ENCODE measurements at regions not wholly inside any gene's neighbourhood (a gene's known extent, or its start where the extent isn't known, plus 50 kb on each side); places are given as distances from the start of the nearest gene placed in this dataset.

DNA sequence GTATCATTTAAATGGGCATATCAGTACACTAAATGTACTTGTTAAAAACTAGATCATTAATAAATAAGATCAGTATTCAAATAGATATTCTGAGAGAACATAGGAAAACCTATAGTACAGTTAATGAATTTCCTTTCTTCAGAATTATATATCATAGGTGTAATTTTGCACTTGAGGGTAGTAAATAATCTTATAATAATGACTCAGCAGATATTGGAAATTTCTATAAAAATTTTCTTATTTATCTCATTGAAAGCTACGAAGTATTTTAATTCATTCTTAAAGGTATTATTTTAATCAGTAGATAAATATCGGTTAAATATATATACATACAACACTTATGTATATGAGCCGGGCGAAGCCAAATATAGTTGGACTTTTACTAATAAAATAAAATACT lies 300.9 kb upstream of the SOX2 start:
- TF ChIP-seq POLR2AphosphoS5 (IDR thresholded peaks at IDR 0.05; ENCODE audit: low read depth, low read length) (no peak), TAF1 (IDR thresholded peaks at IDR 0.05; ENCODE audit: borderline replicate concordance, insufficient read depth, low read length) (no peak), SIN3A (IDR thresholded peaks at IDR 0.05; ENCODE audit: borderline replicate concordance, insufficient read depth, low read length) (no peak), FOXP2 (optimal IDR thresholded peaks at IDR 0.05; ENCODE audit: borderline replicate concordance, extremely low read depth, extremely low read length, insufficient read depth) (no peak)
- TF ChIP-seq, protein P1, sequence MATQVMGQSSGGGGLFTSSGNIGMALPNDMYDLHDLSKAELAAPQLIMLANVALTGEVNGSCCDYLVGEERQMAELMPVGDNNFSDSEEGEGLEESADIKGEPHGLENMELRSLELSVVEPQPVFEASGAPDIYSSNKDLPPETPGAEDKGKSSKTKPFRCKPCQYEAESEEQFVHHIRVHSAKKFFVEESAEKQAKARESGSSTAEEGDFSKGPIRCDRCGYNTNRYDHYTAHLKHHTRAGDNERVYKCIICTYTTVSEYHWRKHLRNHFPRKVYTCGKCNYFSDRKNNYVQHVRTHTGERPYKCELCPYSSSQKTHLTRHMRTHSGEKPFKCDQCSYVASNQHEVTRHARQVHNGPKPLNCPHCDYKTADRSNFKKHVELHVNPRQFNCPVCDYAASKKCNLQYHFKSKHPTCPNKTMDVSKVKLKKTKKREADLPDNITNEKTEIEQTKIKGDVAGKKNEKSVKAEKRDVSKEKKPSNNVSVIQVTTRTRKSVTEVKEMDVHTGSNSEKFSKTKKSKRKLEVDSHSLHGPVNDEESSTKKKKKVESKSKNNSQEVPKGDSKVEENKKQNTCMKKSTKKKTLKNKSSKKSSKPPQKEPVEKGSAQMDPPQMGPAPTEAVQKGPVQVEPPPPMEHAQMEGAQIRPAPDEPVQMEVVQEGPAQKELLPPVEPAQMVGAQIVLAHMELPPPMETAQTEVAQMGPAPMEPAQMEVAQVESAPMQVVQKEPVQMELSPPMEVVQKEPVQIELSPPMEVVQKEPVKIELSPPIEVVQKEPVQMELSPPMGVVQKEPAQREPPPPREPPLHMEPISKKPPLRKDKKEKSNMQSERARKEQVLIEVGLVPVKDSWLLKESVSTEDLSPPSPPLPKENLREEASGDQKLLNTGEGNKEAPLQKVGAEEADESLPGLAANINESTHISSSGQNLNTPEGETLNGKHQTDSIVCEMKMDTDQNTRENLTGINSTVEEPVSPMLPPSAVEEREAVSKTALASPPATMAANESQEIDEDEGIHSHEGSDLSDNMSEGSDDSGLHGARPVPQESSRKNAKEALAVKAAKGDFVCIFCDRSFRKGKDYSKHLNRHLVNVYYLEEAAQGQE (IDR thresholded peaks at IDR 0.05; ENCODE audit: insufficient read depth in 1 of 2, low read depth in 2 of 2, low read length in 2 of 2) = no peak

DNA sequence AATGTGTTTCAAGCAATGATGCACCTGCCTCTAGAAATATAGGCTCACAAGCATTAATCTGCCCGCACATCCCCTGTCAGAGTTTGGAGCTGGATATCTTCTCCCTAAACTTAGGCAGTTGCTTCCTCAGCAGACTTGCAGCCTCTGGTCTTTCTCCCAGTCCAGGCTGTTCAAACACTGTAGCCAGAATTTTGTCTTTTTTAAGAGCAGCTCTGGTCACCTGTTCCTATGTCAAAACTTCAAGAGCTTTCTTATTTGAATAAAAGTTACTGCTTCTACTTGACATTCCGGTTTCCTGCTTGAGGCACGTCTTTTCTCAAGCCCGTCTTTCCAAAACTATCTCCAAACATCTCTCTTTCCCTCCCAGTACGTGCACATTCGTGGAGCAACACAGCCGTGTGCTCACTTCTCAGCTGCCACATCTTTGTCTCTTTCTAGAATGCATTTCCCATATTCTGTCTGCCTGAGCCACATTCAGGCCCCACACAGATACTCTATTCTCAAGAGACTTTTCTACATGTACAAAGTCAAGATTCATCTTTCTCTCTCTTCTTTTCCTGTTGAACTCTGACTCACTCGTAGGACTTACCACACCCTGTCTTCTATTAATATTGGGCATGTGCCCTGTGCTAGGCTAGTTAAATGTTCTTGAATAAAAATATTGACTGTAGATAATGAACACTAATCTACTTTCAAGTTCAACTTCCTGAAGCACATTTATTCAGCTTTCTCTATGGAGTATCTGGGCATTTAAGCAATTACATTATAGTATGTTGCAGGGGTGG lies 307.7 kb upstream of the SOX2 start:
- TF ChIP-seq TAF1 (IDR thresholded peaks at IDR 0.05; ENCODE audit: borderline replicate concordance, insufficient read depth, low read length) (no peak), FOXP2 (optimal IDR thresholded peaks at IDR 0.05; ENCODE audit: borderline replicate concordance, extremely low read depth, extremely low read length, insufficient read depth) (no peak), SIN3A (IDR thresholded peaks at IDR 0.05; ENCODE audit: borderline replicate concordance, insufficient read depth, low read length) (no peak), POLR2AphosphoS5 (IDR thresholded peaks at IDR 0.05; ENCODE audit: low read depth, low read length) (no peak)
- TF ChIP-seq, protein P1 (IDR thresholded peaks at IDR 0.05; ENCODE audit: insufficient read depth in 1 of 2, low read depth in 2 of 2, low read length in 2 of 2) = no peak

DNA sequence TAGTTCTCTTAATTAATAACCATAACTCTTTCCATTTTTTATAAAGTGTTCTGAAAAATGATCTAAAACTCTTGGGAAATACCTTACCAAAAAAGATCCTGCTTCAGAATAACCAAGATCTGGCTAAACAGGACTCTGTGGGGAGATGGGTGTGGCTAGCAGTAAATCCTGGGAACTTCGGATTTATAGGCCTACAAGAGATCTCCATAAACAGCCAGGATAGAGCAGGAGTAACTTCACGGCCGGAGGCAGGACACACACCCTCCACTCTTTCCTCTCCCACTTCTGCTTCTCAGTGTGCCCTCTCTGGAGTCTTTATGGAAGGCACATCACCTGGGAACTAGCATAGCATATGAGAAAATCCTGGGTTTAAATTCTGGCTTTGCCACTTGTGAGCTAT lies 309.4 kb upstream of the SOX2 start:
- TF ChIP-seq TAF1 (IDR thresholded peaks at IDR 0.05; ENCODE audit: borderline replicate concordance, insufficient read depth, low read length) (no peak), SIN3A (IDR thresholded peaks at IDR 0.05; ENCODE audit: borderline replicate concordance, insufficient read depth, low read length) (no peak), POLR2AphosphoS5 (IDR thresholded peaks at IDR 0.05; ENCODE audit: low read depth, low read length) (no peak), FOXP2 (optimal IDR thresholded peaks at IDR 0.05; ENCODE audit: borderline replicate concordance, extremely low read depth, extremely low read length, insufficient read depth) (no peak)
- TF ChIP-seq, protein P1 (IDR thresholded peaks at IDR 0.05; ENCODE audit: insufficient read depth in 1 of 2, low read depth in 2 of 2, low read length in 2 of 2) = no peak

GRCh38 chr3:181384970-181385369 lies 326.8 kb upstream of the SOX2 start:
- TF ChIP-seq SIN3A (IDR thresholded peaks at IDR 0.05; ENCODE audit: borderline replicate concordance, insufficient read depth, low read length) (no peak), FOXP2 (optimal IDR thresholded peaks at IDR 0.05; ENCODE audit: borderline replicate concordance, extremely low read depth, extremely low read length, insufficient read depth) (no peak), TAF1 (IDR thresholded peaks at IDR 0.05; ENCODE audit: borderline replicate concordance, insufficient read depth, low read length) (no peak), POLR2AphosphoS5 (IDR thresholded peaks at IDR 0.05; ENCODE audit: low read depth, low read length) (no peak)
- TF ChIP-seq, protein P1 (IDR thresholded peaks at IDR 0.05; ENCODE audit: insufficient read depth in 1 of 2, low read depth in 2 of 2, low read length in 2 of 2) = no peak

Measured in PFSK-1 (cell line).